ENCODE measurements at regions not wholly inside any gene's neighbourhood (a gene's known extent, or its start where the extent isn't known, plus 50 kb on each side); places are given as distances from the start of the nearest gene placed in this dataset.
A peak's percentile ranks its signal among the peaks of the same experiment; 100 is the strongest.

DNA sequence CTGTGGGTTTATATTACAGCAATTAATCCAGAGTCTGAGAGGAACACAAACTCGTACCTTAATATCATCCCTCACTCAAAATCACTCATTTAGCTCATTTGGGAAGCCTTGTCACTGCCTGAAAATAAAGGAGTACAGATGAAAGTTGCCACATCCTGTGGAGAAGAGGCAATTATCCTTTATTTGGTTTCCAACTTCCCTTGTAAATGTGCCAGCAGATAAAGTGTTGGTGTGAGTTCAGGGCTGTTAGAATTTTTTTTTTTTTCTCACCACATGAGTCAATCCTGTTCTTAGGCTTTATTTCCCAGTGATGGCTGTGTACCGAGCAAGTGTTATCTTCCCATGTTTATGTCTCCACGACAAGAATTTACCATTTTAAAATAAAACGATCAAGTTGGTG, 99.0 kb upstream of the SMIM30 start:
- DNase-seq (ENCODE audit: low read depth) (no peak), FAIRE-seq (no peak)
- Histone ChIP-seq H3K4me3 (ENCODE audit: low read depth, low read length) (no peak overlapping the region), H3K27me3 (ENCODE audit: control insufficient read depth, insufficient read depth, low read length) (no peaks in the 10 kb centered on the region), H3K36me3 (ENCODE audit: control insufficient read depth, insufficient read depth, low read length) (no peaks in the 10 kb centered on the region)
- TF ChIP-seq, protein P1, sequence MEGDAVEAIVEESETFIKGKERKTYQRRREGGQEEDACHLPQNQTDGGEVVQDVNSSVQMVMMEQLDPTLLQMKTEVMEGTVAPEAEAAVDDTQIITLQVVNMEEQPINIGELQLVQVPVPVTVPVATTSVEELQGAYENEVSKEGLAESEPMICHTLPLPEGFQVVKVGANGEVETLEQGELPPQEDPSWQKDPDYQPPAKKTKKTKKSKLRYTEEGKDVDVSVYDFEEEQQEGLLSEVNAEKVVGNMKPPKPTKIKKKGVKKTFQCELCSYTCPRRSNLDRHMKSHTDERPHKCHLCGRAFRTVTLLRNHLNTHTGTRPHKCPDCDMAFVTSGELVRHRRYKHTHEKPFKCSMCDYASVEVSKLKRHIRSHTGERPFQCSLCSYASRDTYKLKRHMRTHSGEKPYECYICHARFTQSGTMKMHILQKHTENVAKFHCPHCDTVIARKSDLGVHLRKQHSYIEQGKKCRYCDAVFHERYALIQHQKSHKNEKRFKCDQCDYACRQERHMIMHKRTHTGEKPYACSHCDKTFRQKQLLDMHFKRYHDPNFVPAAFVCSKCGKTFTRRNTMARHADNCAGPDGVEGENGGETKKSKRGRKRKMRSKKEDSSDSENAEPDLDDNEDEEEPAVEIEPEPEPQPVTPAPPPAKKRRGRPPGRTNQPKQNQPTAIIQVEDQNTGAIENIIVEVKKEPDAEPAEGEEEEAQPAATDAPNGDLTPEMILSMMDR (IDR thresholded peaks at IDR 0.05; ENCODE audit: insufficient read depth, low read length, severe bottlenecking): no peak

DNA sequence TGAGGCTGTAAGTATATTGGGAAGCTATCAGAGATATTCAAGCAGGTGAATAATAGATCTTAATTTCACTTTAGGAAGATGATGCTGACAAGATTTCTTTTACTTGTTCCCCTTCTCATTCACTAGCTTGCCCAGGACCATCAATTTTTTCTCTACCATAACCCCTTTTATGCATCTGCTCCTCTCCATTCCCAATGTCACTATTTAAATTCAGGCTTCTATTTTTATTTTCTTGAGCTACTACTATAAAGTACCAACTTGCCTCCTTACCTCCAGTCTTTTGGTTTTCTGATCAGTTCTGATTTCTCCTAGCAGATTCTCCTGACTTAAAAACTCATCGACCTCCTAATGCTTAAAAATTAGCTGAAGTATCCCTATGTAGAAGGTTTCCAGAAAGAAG, 97.7 kb upstream of the SMIM30 start:
- DNase-seq (ENCODE audit: low read depth) (no peak), FAIRE-seq (no peak)
- H3K36me3 ChIP-seq (ENCODE audit: control insufficient read depth, insufficient read depth, low read length): no peaks in the 10 kb centered on the region
- no peaks in the 10 kb centered on the region for H3K27me3 ChIP-seq (ENCODE audit: control insufficient read depth, insufficient read depth, low read length)
- H3K4me3 ChIP-seq (ENCODE audit: low read depth, low read length): no peak overlapping the region
- TF ChIP-seq, protein P1 (IDR thresholded peaks at IDR 0.05; ENCODE audit: insufficient read depth, low read length, severe bottlenecking): no peak

DNA sequence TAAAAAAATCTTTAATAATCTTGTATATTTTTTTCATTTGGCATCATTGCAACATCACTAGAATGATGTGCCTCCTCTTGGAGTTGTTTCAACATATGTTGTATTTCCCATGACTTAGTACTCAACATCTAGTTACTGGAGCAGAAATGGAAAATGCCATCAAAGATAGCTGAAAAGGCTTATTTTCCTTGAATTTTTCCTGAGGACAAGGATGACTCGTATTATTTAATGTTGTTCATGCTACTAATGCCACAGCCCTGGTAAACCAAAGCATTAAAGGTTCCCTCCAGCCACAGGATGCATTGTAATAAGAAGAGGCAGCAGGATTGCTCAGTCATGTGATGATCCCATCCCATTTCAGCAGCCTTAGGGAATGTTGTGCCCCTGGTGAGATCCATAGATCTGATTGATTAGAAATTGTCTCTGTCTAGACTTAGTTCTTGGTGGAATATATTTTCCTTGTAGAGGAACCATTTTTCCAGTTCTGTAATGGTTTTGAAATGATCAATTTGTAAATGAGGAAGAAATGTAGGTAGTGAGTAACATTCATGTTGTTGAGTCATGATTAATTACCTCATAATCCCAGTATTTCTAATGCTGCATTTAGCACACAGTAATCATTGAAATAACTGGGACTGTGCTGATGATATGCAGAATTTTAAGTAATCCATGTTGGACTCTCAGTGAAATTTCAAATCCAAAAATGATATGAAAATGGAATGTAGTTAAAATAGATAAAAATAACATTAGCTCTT, 91.3 kb upstream of the SMIM30 start:
- no peaks in the 10 kb centered on the region for H3K36me3 ChIP-seq (ENCODE audit: control insufficient read depth, insufficient read depth, low read length)
- peak; percentile 73 for DNase-seq (ENCODE audit: low read depth)
- FAIRE-seq: no peak
- TF ChIP-seq, protein P1 (IDR thresholded peaks at IDR 0.05; ENCODE audit: insufficient read depth, low read length, severe bottlenecking): no peak
- no peak overlapping the region for H3K4me3 ChIP-seq (ENCODE audit: low read depth, low read length)
- no peaks in the 10 kb centered on the region for H3K27me3 ChIP-seq (ENCODE audit: control insufficient read depth, insufficient read depth, low read length)

DNA sequence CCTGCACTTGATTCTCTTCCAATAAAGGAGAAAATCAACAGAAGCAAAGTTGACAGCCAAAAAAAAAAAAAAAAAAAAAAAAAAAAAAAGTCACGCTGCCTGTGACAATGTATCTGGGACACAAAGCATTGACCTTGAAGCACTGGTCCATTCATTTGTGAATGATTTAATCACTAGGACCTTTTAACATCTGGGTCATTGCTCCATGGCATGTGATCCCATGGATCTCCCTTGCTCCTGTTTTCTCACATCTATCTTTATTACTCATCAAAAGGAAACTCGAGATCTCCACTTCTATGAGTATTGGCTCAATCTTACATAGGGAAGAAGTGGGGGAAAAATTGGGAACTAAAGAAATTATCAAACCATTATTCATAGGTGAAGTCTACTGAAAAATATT, 89.6 kb upstream of the SMIM30 start:
- TF ChIP-seq, protein P1 (IDR thresholded peaks at IDR 0.05; ENCODE audit: insufficient read depth, low read length, severe bottlenecking): no peak
- no peak for DNase-seq (ENCODE audit: low read depth)
- H3K4me3 ChIP-seq (ENCODE audit: low read depth, low read length): no peak overlapping the region
- no peaks in the 10 kb centered on the region for H3K36me3 ChIP-seq (ENCODE audit: control insufficient read depth, insufficient read depth, low read length)
- H3K27me3 ChIP-seq (ENCODE audit: control insufficient read depth, insufficient read depth, low read length): no peaks in the 10 kb centered on the region
- FAIRE-seq: no peak

DNA sequence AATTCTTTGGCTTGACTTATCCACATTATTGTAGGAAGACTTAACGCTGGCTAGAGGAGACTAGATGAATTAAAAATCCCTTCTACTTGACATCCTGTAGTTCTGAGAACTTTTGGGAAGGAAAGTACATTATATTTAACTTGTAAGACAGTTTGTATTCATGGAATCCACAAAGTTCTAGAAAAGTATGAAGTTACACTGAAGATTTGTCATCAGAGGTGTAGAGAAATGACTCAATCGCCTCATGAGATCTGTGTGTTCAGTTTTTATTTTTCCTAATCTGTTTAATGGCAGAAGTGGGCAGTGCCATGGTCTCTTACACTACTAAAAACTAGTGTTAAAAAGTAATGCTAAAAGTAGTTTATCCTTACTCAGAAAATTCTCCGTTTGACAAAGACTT, 89.1 kb upstream of the SMIM30 start:
- H3K4me3 ChIP-seq (ENCODE audit: low read depth, low read length): no peak overlapping the region
- FAIRE-seq: no peak
- TF ChIP-seq, protein P1 (IDR thresholded peaks at IDR 0.05; ENCODE audit: insufficient read depth, low read length, severe bottlenecking): no peak
- H3K36me3 ChIP-seq (ENCODE audit: control insufficient read depth, insufficient read depth, low read length): no peaks in the 10 kb centered on the region
- DNase-seq (ENCODE audit: low read depth): no peak
- no peaks in the 10 kb centered on the region for H3K27me3 ChIP-seq (ENCODE audit: control insufficient read depth, insufficient read depth, low read length)

DNA sequence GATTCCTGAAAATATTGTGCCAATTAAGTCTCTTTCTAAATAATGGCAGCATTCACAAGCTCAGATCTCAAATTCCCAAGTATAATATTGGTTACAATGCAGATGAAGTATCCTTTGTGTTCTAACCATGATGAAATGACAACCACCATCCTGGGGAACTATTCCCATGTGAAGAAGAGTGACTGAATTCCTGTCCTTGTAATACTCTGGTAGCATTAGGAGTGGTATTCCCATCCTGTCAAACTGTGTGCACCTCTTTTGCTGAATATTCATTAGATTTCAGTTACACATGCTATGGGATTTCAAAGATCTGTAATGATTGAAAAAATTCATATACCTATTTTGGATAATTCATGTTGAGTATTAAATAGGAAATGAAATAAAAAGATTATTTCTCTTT, 86.1 kb upstream of the SMIM30 start:
- Histone ChIP-seq H3K36me3 (ENCODE audit: control insufficient read depth, insufficient read depth, low read length) (no peaks in the 10 kb centered on the region), H3K27me3 (ENCODE audit: control insufficient read depth, insufficient read depth, low read length) (no peaks in the 10 kb centered on the region), H3K4me3 (ENCODE audit: low read depth, low read length) (no peak overlapping the region)
- DNase-seq (ENCODE audit: low read depth) (no peak), FAIRE-seq (no peak)
- TF ChIP-seq, protein P1 (IDR thresholded peaks at IDR 0.05; ENCODE audit: insufficient read depth, low read length, severe bottlenecking): no peak
